B cell (primary cell): ENCODE measurements at regions not wholly inside any gene's neighbourhood (a gene's known extent, or its start where the extent isn't known, plus 50 kb on each side); places are given as distances from the start of the nearest gene placed in this dataset.

Experiments used
- ATAC-seq: fragments of 200-7000 bp; cut with Tn5 transposase; one replicate; pipeline ENCODE4 v1.10.0; 2021; ENCODE audit warnings: low read depth, mild to moderate bottlenecking, moderate number of reproducible peaks, moderate library complexity
- CTCF ChIA-PET: fragments of 350-600 bp; sonication (Branson Sonifier 250); formaldehyde crosslinking; loops from one replicate; lab custom pipeline; 2021; ENCODE audit warnings: antibody characterized with exemption, inconsistent platforms; lab: Charles Lee
- POLR2A ChIA-PET: fragments of 350-600 bp; sonication (Branson Sonifier 250); formaldehyde crosslinking; loops from one replicate; lab custom pipeline; 2021; ENCODE audit warnings: antibody characterized with exemption; lab: Charles Lee
- DNase-seq: peaks from one replicate; pipeline ENCODE4 v3.0.0; 2013
- H2AFZ ChIP-seq: 2 replicates; pipeline ENCODE4 v1.6.1; 2012; ENCODE audit warnings: mild to moderate bottlenecking, low read depth, low read length; ENCODE audit not compliant: insufficient read depth, poor library complexity, severe bottlenecking
- H3K27ac ChIP-seq, 2 donors: 1 replicate in 1 of 2; 2 replicates in 1 of 2; pipeline ENCODE4 v1.5.1; 2012 to 2013; ENCODE audit warnings: low read length in 2 of 2, mild to moderate bottlenecking in 2 of 2, moderate library complexity in 1 of 2
- H3K27me3 ChIP-seq, 4 experiments: fragments of 200-600 bp in 1 of 4; sonication (generic) in 1 of 4; replicated peaks in 1 of 4; 1 replicate in 2 of 4; 2 replicates in 2 of 4; pipeline versions ENCODE4 v1.6.1 to v1.7.0; 2013 to 2016; ENCODE audit warnings: low read length in 3 of 4, mild to moderate bottlenecking in 2 of 4, mixed read lengths in 1 of 4, moderate library complexity in 1 of 4; ENCODE audit not compliant: insufficient read depth in 4 of 4, control insufficient read depth in 3 of 4; ENCODE audit errors: control extremely low read depth in 1 of 4
- H3K36me3 ChIP-seq, 2 experiments: replicated peaks in 1 of 2; 1 replicate in 1 of 2; 2 replicates in 1 of 2; pipeline versions ENCODE4 v1.6.1 to v1.7.1; 2013; ENCODE audit warnings: low read length in 1 of 2; ENCODE audit not compliant: insufficient read depth in 2 of 2, control insufficient read depth in 1 of 2; ENCODE audit errors: control extremely low read depth in 1 of 2, extremely low read depth in 1 of 2
- H3K4me1 ChIP-seq, 2 donors: fragments of 200-600 bp in 1 of 2; sonication (generic) in 1 of 2; 1 replicate in 1 of 2; 2 replicates in 1 of 2; pipeline versions ENCODE4 v1.5.1 to v1.6.1; 2013 to 2017; ENCODE audit warnings: low read length in 2 of 2; ENCODE audit not compliant: control insufficient read depth in 2 of 2, insufficient read depth in 2 of 2
- H3K4me2 ChIP-seq: replicated peaks from 2 replicates; pipeline ENCODE3; 2012; ENCODE audit warnings: mild to moderate bottlenecking, low read depth, low read length; ENCODE audit not compliant: poor library complexity, severe bottlenecking
- H3K4me3 ChIP-seq, 5 experiments: fragments of 200-600 bp in 1 of 5; sonication (generic) in 1 of 5; 1 replicate in 3 of 5; 2 replicates in 2 of 5; pipeline versions ENCODE4 v1.5.1 to v1.7.0; 2011 to 2016; ENCODE audit warnings: low read length in 4 of 5, mild to moderate bottlenecking in 4 of 5, low read depth in 2 of 5, control low read depth in 1 of 5, moderate library complexity in 1 of 5; ENCODE audit not compliant: insufficient read depth in 1 of 5; ENCODE audit errors: control extremely low read depth in 1 of 5, extremely low read depth in 1 of 5
- H3K79me2 ChIP-seq: fragments of 200-600 bp; sonication (generic); one replicate; pipeline ENCODE4 v1.6.0; 2016; ENCODE audit warnings: low read length; ENCODE audit not compliant: control insufficient read depth, insufficient read depth
- H3K9ac ChIP-seq: fragments of 200-600 bp; sonication (generic); 2 replicates; pipeline ENCODE4 v1.6.1; 2017; ENCODE audit warnings: mild to moderate bottlenecking, low read length, moderate library complexity
- H3K9me3 ChIP-seq, 3 donors: one replicate each; pipeline versions ENCODE4 v1.6.1 to v1.7.1; 2013; ENCODE audit warnings: low read length in 2 of 3; ENCODE audit not compliant: control insufficient read depth in 2 of 3, insufficient read depth in 1 of 3; ENCODE audit errors: control extremely low read depth in 1 of 3
- H4K20me1 ChIP-seq: 2 replicates; pipeline ENCODE4 v1.6.0; 2012; ENCODE audit warnings: mild to moderate bottlenecking, low read length; ENCODE audit not compliant: insufficient read depth, control insufficient read depth, poor library complexity, severe bottlenecking
- H3K27ac Mint-ChIP-seq: one replicate; pipeline ENCODE4 v1.8.0; 2021; ENCODE audit warnings: mixed read lengths
- H3K27me3 Mint-ChIP-seq: one replicate; pipeline ENCODE4 v1.8.0; 2021; ENCODE audit warnings: mixed read lengths
- H3K4me1 Mint-ChIP-seq: one replicate; pipeline ENCODE4 v1.8.0; 2021; ENCODE audit warnings: mixed read lengths
- H3K4me3 Mint-ChIP-seq: one replicate; pipeline ENCODE4 v1.8.0; 2021; ENCODE audit warnings: mixed read lengths
- H3K9me3 Mint-ChIP-seq: one replicate; pipeline ENCODE4 v1.8.0; 2022; ENCODE audit warnings: mixed read lengths; ENCODE audit not compliant: insufficient read depth
- CTCF ChIP-seq: fragments of 200-600 bp; IDR thresholded peaks from one replicate; pipeline ENCODE4 v1.8.0; 2022; ENCODE audit warnings: antibody characterized with exemption, mild to moderate bottlenecking
- EZH2 ChIP-seq: IDR thresholded peaks from 2 replicates; pipeline ENCODE4 v1.6.1; 2012; ENCODE audit warnings: borderline replicate concordance, low read depth, mild to moderate bottlenecking, moderate library complexity, low read length; ENCODE audit not compliant: insufficient read depth, poor library complexity, severe bottlenecking
- WGBS: methylation state at CpG from one replicate; pipeline ENCODE4 v1.1.5; 2013; ENCODE audit warnings: missing lambda C conversion rate; ENCODE audit not compliant: insufficient coverage; 5-methylcytosine and 5-hydroxymethylcytosine counted together
- intact Hi-C: fragments of 100-400 bp; cut with micrococcal nuclease; formaldehyde crosslinking; loops from one replicate; pipeline ENCODE4 v1.10.0; 2022

GRCh38 chr13:99118179-99118578, 82.5 kb upstream of the UBAC2 start:
- H3K79me2 ChIP-seq, result no peaks in the 10 kb centered on the region
- no peaks in the 10 kb centered on the region for H4K20me1 ChIP-seq
- Mint-ChIP-seq H3K9me3 (no peaks in the 10 kb centered on the region), H3K4me1 (no peaks in the 10 kb centered on the region), H3K27ac (no peak overlapping the region), H3K4me3 (no peak overlapping the region), H3K27me3 (peaks cover 6% of the 10 kb centered on the region)
- no peak overlapping the region for H3K4me2 ChIP-seq
- H3K9me3 ChIP-seq, result peaks cover 0 to 6% (median 0%) of the 10 kb centered on the region in 3 donors
- ATAC-seq (no peak), DNase-seq (no peak)
- ChIA-PET CTCF (no interaction called here), POLR2A (no interaction called here)
- WGBS, result 94% methylated on average over 7 of the region's 8 CpGs
- H3K4me3 ChIP-seq, result no peak overlapping the region
- intact Hi-C loops, result no loop called here
- no peak overlapping the region for H2AFZ ChIP-seq
- H3K36me3 ChIP-seq, result no peaks in the 10 kb centered on the region
- no peaks in the 10 kb centered on the region for H3K4me1 ChIP-seq
- no peak overlapping the region for H3K9ac ChIP-seq
- TF ChIP-seq EZH2 (no peak), CTCF (no peak)
- H3K27me3 ChIP-seq, result no peaks in the 10 kb centered on the region
- no peak overlapping the region for H3K27ac ChIP-seq

GRCh38 chr13:99119656-99120055, 81.0 kb upstream of the UBAC2 start:
- H3K4me3 Mint-ChIP-seq, result no peak overlapping the region
- H3K27me3 Mint-ChIP-seq, result peaks cover 6% of the 10 kb centered on the region
- 100% methylated on average over 1 of the region's 7 CpGs for WGBS
- H3K27me3 ChIP-seq, result peaks cover 0 to 5% (median 3%) of the 10 kb centered on the region in 4 experiments
- peaks cover 0 to 4% of the 10 kb centered on the region in 2 donors for H3K4me1 ChIP-seq
- H3K79me2 ChIP-seq, result no peaks in the 10 kb centered on the region
- POLR2A ChIA-PET, result no interaction called here
- no peaks in the 10 kb centered on the region for H3K36me3 ChIP-seq
- intact Hi-C loops, result no loop called here
- H3K4me1 Mint-ChIP-seq, result peaks cover 2% of the 10 kb centered on the region
- H4K20me1 ChIP-seq, result no peaks in the 10 kb centered on the region
- no peak overlapping the region for H3K4me2 ChIP-seq
- H3K27ac ChIP-seq, result no peak overlapping the region
- no peak overlapping the region for H3K27ac Mint-ChIP-seq
- TF ChIP-seq EZH2 (no peak), CTCF (no peak)
- CTCF ChIA-PET, result no interaction called here
- H3K9me3 ChIP-seq, result peaks cover 0 to 9% (median 0%) of the 10 kb centered on the region in 3 donors
- H3K9me3 Mint-ChIP-seq, result no peaks in the 10 kb centered on the region
- DNase-seq (peak; percentile 27), ATAC-seq (no peak)
- no peak overlapping the region for H3K4me3 ChIP-seq
- no peak overlapping the region for H3K9ac ChIP-seq
- no peak overlapping the region for H2AFZ ChIP-seq
